Posterior cingulate gyrus (tissue), 11 donors: ENCODE measurements at regions not wholly inside any gene's neighbourhood (a gene's known extent, or its start where the extent isn't known, plus 50 kb on each side); places are given as distances from the start of the nearest gene placed in this dataset.

ENCODE experiments used
- DNase-seq, 10 donors: peaks; one replicate each; pipeline versions ENCODE4 v3.0.0 to v3.0.0-alpha.2; 2020 to 2021; ENCODE audit warnings: mixed read lengths in 3 of 10
- intact Hi-C: fragments of 100-400 bp; cut with DNase I; formaldehyde crosslinking; loops from one replicate; pipeline ENCODE4 v1.15.1; 2023

DNA sequence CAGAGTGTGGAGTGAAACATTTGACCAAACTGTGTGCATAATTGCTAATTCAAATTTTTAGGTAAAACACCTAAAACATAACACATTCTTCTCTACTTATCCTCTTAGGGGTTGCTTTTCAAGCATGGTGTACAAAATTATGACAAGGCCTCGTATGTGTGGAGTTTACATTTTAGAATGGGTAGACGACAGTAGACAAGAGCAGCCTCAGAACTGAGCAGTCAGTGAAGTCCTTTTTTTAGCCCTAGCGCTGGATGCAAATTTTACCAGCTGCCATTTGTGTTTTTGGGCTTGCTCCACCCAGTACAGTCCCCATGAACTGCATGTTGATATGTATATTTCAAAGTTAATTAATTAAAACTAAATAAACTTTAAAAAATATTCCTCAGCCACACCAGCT lies 64.7 kb upstream of the TOP3B start:
- intact Hi-C loops = no loop called here
- no peak for DNase-seq

DNA sequence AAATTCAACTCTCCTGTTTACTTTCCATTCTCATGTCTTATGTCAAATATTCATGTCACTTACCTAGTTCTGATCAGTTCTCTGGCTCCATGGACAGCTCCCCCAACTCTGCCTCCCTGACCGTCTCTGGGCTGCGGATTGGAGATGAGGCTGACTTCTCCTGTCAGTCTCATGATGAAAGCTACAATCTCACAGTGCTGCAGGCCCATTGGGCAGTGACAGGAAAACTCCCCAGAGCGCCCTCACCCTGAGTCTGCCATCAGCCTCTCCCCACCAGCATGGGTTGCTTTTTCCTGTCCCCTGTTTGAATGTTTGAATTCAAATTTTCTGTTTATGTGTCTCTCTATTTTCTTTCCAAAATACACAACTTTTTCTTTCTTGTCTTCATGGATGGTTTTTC lies 63.8 kb upstream of the TOP3B start:
- intact Hi-C loops = no loop called here
- DNase-seq = no peak

GRCh38 chr22:22045571-22046335 lies 63.2 kb upstream of the TOP3B start:
- DNase-seq = no peak
- intact Hi-C loops = no loop called here

- no peak for DNase-seq
- intact Hi-C loops = no loop called here
Observed at GRCh38 chr22:22044153-22044552, 61.6 kb upstream of the TOP3B start.

GRCh38 chr22:22043296-22044078 lies 60.9 kb upstream of the TOP3B start:
- DNase-seq = no peak

GRCh38 chr22:22042599-22043295 lies 60.2 kb upstream of the TOP3B start:
- DNase-seq = no peak
- intact Hi-C loops = no loop called here

More at GRCh38 chr22:22043296-22044078, 60.9 kb upstream of the TOP3B start:
- intact Hi-C loops = no loop called here

DNA sequence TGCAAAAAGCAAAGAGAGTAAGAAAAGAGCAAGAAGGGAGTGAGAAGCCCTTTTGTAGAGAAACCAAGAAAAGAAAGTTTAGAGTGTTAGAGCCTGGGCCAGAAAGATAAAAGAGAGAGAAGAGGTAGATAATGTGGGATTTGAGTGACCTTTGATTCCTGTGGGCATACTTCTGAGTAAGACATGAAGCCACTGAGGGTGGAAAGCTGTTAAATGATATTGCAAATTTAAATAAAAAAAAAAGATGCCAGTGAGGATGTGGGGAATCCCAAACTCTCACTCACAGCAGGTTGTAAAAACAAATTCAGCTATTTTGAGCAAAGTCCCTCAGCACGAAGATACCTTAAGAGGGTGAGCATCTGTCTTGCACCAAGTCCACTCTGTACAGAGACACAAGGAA lies 59.4 kb upstream of the TOP3B start:
- intact Hi-C loops = no loop called here
- DNase-seq = no peak

DNA sequence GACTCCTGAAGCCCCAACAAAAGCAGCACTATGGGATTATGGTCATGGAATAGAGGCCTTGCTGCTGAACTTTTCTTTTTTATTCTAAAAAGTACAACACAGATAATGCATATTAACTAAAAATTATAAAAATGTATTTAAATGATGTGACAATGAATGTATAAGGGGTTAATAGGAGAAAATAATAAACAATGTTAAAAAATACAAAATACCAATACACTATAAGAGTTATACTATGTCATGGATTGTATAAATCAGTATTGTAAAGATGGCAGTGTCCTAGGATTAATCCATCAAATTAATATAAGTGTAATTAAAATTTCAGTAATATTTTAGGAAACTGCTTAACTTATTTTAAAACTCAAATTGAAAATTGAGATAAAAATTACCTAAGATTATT lies 58.3 kb upstream of the TOP3B start:
- intact Hi-C loops = no loop called here
- DNase-seq = no peak

DNA sequence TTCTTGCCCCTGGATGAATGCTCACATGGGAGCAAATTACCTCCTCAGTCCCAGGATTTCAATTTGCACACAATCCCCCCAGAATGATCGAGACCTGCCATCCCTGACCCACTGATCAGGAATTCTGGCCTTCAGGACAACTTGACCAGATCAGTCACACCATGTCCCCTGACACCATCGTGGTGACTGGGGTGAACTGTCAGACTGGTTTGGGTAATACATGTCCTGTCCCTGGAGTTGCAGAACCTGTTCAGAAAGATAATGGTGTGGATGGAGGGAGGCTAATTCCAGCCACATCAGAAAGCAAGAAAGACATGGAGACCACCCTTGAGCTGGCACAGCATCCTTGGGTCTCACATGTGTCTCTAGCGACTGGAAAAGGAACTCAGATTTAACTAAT lies 57.9 kb upstream of the TOP3B start:
- no peak for DNase-seq
- intact Hi-C loops = no loop called here

- no peak for DNase-seq
- intact Hi-C loops = no loop called here
Observed at GRCh38 chr22:22039286-22040074, 56.9 kb upstream of the TOP3B start.

DNA sequence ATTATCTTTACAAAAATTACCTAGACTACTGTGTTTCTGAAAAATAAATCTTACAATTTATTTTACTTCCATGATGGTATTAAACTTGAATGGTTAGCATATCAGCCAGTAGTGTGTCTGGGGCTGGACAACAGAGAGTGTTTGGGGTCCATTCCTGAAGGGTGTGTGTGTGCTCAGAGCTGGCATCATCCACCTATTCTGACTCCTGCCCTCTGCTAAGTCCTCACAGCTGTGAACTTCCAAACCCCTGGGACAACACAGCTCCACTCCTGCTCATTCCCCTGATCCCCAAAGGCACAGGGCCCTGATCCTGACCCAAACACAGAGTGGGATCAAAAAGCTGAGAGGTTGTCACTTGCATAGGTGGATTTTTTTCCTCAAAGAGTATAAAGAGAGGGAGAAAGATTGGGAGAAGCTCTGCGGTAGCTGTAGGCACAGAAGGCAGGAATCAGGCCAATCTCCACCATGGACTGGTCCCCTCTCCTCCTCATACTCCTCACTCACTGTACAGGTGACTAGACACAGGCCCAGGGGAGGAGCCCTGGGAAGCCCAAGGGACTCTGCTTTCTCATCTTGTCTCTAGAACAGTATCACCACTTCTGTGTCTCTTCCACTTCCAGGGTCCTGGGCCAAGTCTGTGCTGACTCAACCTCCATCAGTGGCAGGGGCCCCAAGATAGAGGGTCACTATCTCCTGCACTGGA lies 55.7 kb upstream of the TOP3B start:
- no peak for DNase-seq
- intact Hi-C loops = no loop called here

DNA sequence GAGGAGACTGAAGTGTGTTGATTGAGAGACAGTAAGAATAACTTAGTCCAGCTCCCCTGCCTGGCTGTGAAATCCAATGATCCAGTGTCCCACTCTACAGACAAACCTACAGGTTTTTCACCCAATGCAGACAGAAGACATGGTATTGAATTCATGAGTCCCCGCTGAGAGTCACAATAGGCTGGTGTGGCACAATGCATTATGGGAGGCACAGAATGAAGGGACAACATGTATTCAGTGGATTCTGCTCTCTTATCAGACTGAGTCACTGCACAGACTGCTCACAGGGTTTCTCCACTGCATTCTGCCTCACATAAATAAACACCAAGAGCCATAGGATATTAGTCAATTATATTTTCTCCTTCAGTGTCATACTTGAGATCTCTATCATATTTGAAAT lies 55.2 kb upstream of the TOP3B start:
- DNase-seq = no peak
- intact Hi-C loops = no loop called here

DNA sequence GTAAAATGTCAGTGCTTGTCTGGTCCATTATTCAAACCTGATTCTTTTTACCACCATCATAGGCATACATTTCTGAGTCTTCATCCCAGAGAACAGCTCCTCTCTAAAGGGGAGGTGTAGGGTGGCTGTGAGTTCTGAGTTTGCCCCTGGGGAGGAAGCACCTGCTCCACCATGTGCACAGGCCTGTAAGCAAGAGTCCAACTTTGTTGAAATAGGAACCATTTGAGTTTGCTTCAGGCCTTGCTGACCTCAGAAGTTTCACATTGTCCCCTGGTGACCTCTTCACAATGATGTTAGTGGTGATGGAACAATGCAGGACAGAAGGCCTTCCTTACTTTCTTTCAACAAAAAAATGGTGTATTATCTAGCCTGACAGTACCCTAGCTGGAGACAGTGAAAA lies 54.6 kb upstream of the TOP3B start:
- intact Hi-C loops = no loop called here
- no peak for DNase-seq

- peak in 1 of 10 donors; percentile 21 for DNase-seq
- intact Hi-C loops = no loop called here
Observed at GRCh38 chr22:22036588-22036987, 54.0 kb upstream of the TOP3B start.

GRCh38 chr22:22035771-22036314 lies 53.3 kb upstream of the TOP3B start:
- intact Hi-C loops = no loop called here
- DNase-seq = no peak

DNA sequence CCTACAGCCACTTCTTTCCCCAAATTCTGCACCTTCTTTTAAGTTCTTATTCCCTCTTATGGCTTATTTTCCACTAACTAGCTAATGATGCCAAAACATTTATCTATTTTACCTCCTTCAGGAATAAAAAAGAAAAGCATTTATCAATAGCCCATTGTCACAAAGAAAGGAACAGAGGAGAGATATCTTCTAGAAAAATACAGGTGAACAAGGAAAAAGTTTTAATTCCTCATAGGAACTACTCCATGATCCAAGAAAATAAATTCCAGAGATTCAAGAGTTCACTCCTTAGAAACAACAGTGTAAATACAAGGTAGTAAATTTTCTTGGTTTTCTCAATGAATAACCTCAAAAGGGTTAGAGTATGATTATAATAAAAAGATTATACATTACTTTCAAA lies 52.6 kb upstream of the TOP3B start:
- intact Hi-C loops = no loop called here
- no peak for DNase-seq

- DNase-seq = peak in 1 of 10 donors; percentile 57
- intact Hi-C loops = no loop called here
Observed at GRCh38 chr22:22034469-22035132, 52.0 kb upstream of the TOP3B start.

DNA sequence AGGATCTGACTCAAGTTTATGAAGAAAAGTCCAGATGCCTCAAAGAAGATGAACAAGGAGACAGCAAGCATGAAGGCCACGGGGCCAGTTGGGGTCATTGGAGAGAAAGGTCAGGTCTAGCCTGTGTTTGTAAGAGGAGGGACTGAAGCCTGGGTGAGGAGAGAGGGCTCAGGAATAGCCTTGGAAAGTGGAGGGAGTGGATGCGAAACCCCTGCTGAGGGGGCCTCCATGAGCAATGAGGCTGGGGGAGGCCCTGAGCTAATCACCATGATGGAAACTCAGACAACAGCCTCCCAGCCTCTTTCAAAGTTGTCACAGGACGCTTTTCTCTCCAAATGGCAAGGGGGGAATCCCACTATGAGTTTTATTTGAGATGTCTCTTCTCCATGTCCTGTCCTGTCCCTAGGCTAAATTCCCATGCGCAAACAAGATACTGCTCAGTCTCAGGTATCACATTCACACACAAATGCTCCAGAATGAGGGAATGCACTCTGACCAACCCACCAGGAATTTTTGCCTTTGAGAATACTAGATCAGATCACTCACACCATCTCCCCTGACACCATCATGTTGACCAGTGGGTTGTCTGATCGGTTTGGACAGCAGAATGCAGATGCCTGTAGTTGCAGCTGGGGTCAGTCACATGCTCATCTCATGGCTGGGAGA lies 51.3 kb upstream of the TOP3B start:
- intact Hi-C loops = no loop called here
- DNase-seq = peak in 1 of 10 donors; percentile 69
